NOMO-1 (cell line): ENCODE measurements at regions not wholly inside any gene's neighbourhood (a gene's known extent, or its start where the extent isn't known, plus 50 kb on each side); places are given as distances from the start of the nearest gene placed in this dataset.
A peak's percentile ranks its signal among the peaks of the same experiment; 100 is the strongest.

Experiments
- DNase-seq, 2 experiments: peaks; one replicate each; lab custom pipeline; 2025; ENCODE audit not compliant: unreplicated experiment in 2 of 2; lab: John Stamatoyannopoulos, UW

GRCh38 chr6:87815449-87815848 is 113.4 kb upstream of the AKIRIN2 start:
- DNase-seq, result no peak

- no peak for DNase-seq
Observed at GRCh38 chr6:87808005-87808757, 106.1 kb upstream of the AKIRIN2 start.

GRCh38 chr6:87807475-87807874 is 105.4 kb upstream of the AKIRIN2 start:
- DNase-seq, result peak in 1 of 2 experiments; percentile 58

- DNase-seq, result no peak
Observed at GRCh38 chr6:87806635-87807034, 104.6 kb upstream of the AKIRIN2 start.

- DNase-seq, result no peak
Observed at GRCh38 chr6:87806099-87806498, 104.1 kb upstream of the AKIRIN2 start.

- peak in 1 of 2 experiments; percentile 11 for DNase-seq
Observed at GRCh38 chr6:87803791-87804190, 101.8 kb upstream of the AKIRIN2 start.

GRCh38 chr6:87799651-87800050 is 97.6 kb upstream of the AKIRIN2 start:
- peak in 1 of 2 experiments; percentile 35 for DNase-seq

GRCh38 chr6:87798393-87799278 is 96.6 kb upstream of the AKIRIN2 start:
- DNase-seq, result no peak

- no peak for DNase-seq
Observed at GRCh38 chr6:87794922-87795885, 93.2 kb upstream of the AKIRIN2 start.

GRCh38 chr6:87793315-87793714 is 91.3 kb upstream of the AKIRIN2 start:
- DNase-seq, result no peak

- DNase-seq, result no peak
Observed at GRCh38 chr6:87791982-87792381, 89.9 kb upstream of the AKIRIN2 start.

- no peak for DNase-seq
Observed at GRCh38 chr6:87791485-87791884, 89.5 kb upstream of the AKIRIN2 start.

GRCh38 chr6:87791029-87791428 is 89.0 kb upstream of the AKIRIN2 start:
- no peak for DNase-seq

GRCh38 chr6:87789900-87790290 is 87.9 kb upstream of the AKIRIN2 start:
- DNase-seq, result no peak

GRCh38 chr6:87789198-87789899 is 87.3 kb upstream of the AKIRIN2 start:
- peak; percentile 67 to 83 for DNase-seq

GRCh38 chr6:87788141-87788540 is 86.1 kb upstream of the AKIRIN2 start:
- no peak for DNase-seq

- DNase-seq, result no peak
Observed at GRCh38 chr6:87785229-87785862, 83.3 kb upstream of the AKIRIN2 start.

GRCh38 chr6:87784690-87785089 is 82.7 kb upstream of the AKIRIN2 start:
- no peak for DNase-seq

- no peak for DNase-seq
Observed at GRCh38 chr6:87784051-87784450, 82.0 kb upstream of the AKIRIN2 start.

GRCh38 chr6:87779542-87779941 is 77.5 kb upstream of the AKIRIN2 start:
- no peak for DNase-seq
